ENCODE measurements at regions not wholly inside any gene's neighbourhood (a gene's known extent, or its start where the extent isn't known, plus 50 kb on each side); places are given as distances from the start of the nearest gene placed in this dataset.

- no peak overlapping the region for H3K27ac ChIP-seq (replicated peaks in 1 of 4)
- no peak for DNase-seq (ENCODE audit: extremely low spot score)
- peaks cover 0 to 41% (median 0%) of the 10 kb centered on the region in 4 donors for H3K27me3 ChIP-seq
- H3K4me1 ChIP-seq, result peaks cover 0 to 9% (median 7%) of the 10 kb centered on the region in 4 donors
- WGBS, result 82% methylated on average over 9 of the region's 9 CpGs
- peaks cover 0 to 5% (median 2%) of the 10 kb centered on the region in 4 donors for H3K9me3 ChIP-seq
- intact Hi-C loops (cut with DNase I), result no loop called here
- H3K36me3 ChIP-seq, result no peaks in the 10 kb centered on the region
- H3K4me3 ChIP-seq, result no peak overlapping the region
- no peak for TF ChIP-seq CTCF (IDR thresholded peaks at IDR 0.05)
Observed at GRCh38 chr13:112179421-112179820, 112.5 kb downstream of the SOX1 start.

- 83% methylated on average over 11 of the region's 12 CpGs for WGBS
- Histone ChIP-seq H3K9me3 (no peaks in the 10 kb centered on the region), H3K4me1 (peaks cover 0 to 9% (median 7%) of the 10 kb centered on the region in 4 donors), H3K27ac (replicated peaks in 1 of 4) (no peak overlapping the region), H3K36me3 (no peaks in the 10 kb centered on the region), H3K27me3 (peaks cover 0 to 47% (median 0%) of the 10 kb centered on the region in 4 donors), H3K4me3 (no peak overlapping the region)
- intact Hi-C loops (cut with DNase I), result no loop called here
- TF ChIP-seq POLR2AphosphoS5 (IDR thresholded peaks at IDR 0.05) (no peak), POLR2A (IDR thresholded peaks at IDR 0.05; ENCODE audit: low read depth) (no peak), EP300 (IDR thresholded peaks at IDR 0.05) (no peak), CTCF (IDR thresholded peaks at IDR 0.05) (no peak)
- DNase-seq (ENCODE audit: extremely low spot score), result no peak
Observed at GRCh38 chr13:112179995-112180394, 113.0 kb downstream of the SOX1 start.

GRCh38 chr13:112181336-112182067 is 114.6 kb downstream of the SOX1 start:
- H3K4me1 ChIP-seq, result peaks cover 0 to 9% (median 7%) of the 10 kb centered on the region in 4 donors
- 63% methylated on average over 13 of the region's 13 CpGs for WGBS
- no peaks in the 10 kb centered on the region for H3K36me3 ChIP-seq
- TF ChIP-seq CTCF (IDR thresholded peaks at IDR 0.05) (no peak), POLR2AphosphoS5 (IDR thresholded peaks at IDR 0.05) (no peak), EP300 (IDR thresholded peaks at IDR 0.05) (no peak), POLR2A (IDR thresholded peaks at IDR 0.05; ENCODE audit: low read depth) (no peak)
- H3K9me3 ChIP-seq, result no peaks in the 10 kb centered on the region
- DNase-seq (ENCODE audit: extremely low spot score), result no peak
- H3K4me3 ChIP-seq, result no peak overlapping the region
- intact Hi-C loops (cut with DNase I), result no loop called here
- peaks cover 0 to 48% (median 0%) of the 10 kb centered on the region in 4 donors for H3K27me3 ChIP-seq
- no peak overlapping the region for H3K27ac ChIP-seq (replicated peaks in 1 of 4)

GRCh38 chr13:112182251-112182650 is 115.3 kb downstream of the SOX1 start:
- WGBS, result 68% methylated on average over 11 of the region's 11 CpGs
- peaks cover 0 to 48% (median 0%) of the 10 kb centered on the region in 4 donors for H3K27me3 ChIP-seq
- no peak for DNase-seq (ENCODE audit: extremely low spot score)
- no peak overlapping the region for H3K27ac ChIP-seq (replicated peaks in 1 of 4)
- intact Hi-C loops (cut with DNase I), result no loop called here
- H3K36me3 ChIP-seq, result no peaks in the 10 kb centered on the region
- no peak for TF ChIP-seq CTCF (IDR thresholded peaks at IDR 0.05)
- no peak for TF ChIP-seq POLR2A (IDR thresholded peaks at IDR 0.05; ENCODE audit: low read depth)
- no peak for TF ChIP-seq EP300 (IDR thresholded peaks at IDR 0.05)
- TF ChIP-seq POLR2AphosphoS5 (IDR thresholded peaks at IDR 0.05), result no peak
- H3K4me1 ChIP-seq, result peaks cover 0 to 6% (median 5%) of the 10 kb centered on the region in 4 donors
- H3K9me3 ChIP-seq, result no peaks in the 10 kb centered on the region
- H3K4me3 ChIP-seq, result no peak overlapping the region

Data from esophagus muscularis mucosa (tissue), 4 donors.